RWPE2 (cell line): ENCODE measurements at regions not wholly inside any gene's neighbourhood (a gene's known extent, or its start where the extent isn't known, plus 50 kb on each side); places are given as distances from the start of the nearest gene placed in this dataset.
A peak's percentile ranks its signal among the peaks of the same experiment; 100 is the strongest.

Experiments used
- ATAC-seq: fragments of 200-7000 bp; cut with Tn5 transposase; 3 replicates; pipeline ENCODE4 v1.9.1; 2021; ENCODE audit warnings: low read depth
- DNase-seq: peaks from one replicate; pipeline ENCODE4 v3.0.0-alpha.2; 2020; ENCODE audit warnings: low spot score
- H3K27ac ChIP-seq: fragments of 450-650 bp; 2 replicates; pipeline ENCODE4 v1.5.1; 2017; ENCODE audit warnings: mild to moderate bottlenecking; ENCODE audit not compliant: poor library complexity, severe bottlenecking
- H3K27me3 ChIP-seq: fragments of 250-450 bp; sonication (Bioruptor Pico); 2 replicates; pipeline ENCODE4 v1.5.1; 2021; ENCODE audit warnings: mild to moderate bottlenecking, moderate library complexity; ENCODE audit not compliant: insufficient read depth, poor library complexity, severe bottlenecking
- H3K36me3 ChIP-seq: fragments of 250-450 bp; sonication (Bioruptor Pico); 2 replicates; pipeline ENCODE4 v1.5.1; 2020; ENCODE audit warnings: low read depth, mild to moderate bottlenecking, moderate library complexity
- H3K4me1 ChIP-seq: fragments of 250-450 bp; sonication (Bioruptor Pico); 2 replicates; pipeline ENCODE4 v1.5.1; 2021; ENCODE audit warnings: mild to moderate bottlenecking, moderate library complexity; ENCODE audit not compliant: insufficient read depth, poor library complexity, severe bottlenecking
- H3K4me3 ChIP-seq: fragments of 250-450 bp; sonication (Bioruptor Pico); 2 replicates; pipeline ENCODE4 v1.5.1; 2021; ENCODE audit warnings: mild to moderate bottlenecking, moderate library complexity; ENCODE audit not compliant: severe bottlenecking
- H3K9me3 ChIP-seq: fragments of 250-450 bp; sonication (Bioruptor Pico); 2 replicates; pipeline ENCODE4 v1.5.1; 2021; ENCODE audit warnings: mild to moderate bottlenecking, moderate library complexity; ENCODE audit not compliant: severe bottlenecking
- CTCF ChIP-seq: fragments of 450-650 bp; IDR thresholded peaks from one replicate; pipeline ENCODE4 v1.5.1; 2017; ENCODE audit warnings: mild to moderate bottlenecking, moderate library complexity; ENCODE audit not compliant: poor library complexity, severe bottlenecking

DNA sequence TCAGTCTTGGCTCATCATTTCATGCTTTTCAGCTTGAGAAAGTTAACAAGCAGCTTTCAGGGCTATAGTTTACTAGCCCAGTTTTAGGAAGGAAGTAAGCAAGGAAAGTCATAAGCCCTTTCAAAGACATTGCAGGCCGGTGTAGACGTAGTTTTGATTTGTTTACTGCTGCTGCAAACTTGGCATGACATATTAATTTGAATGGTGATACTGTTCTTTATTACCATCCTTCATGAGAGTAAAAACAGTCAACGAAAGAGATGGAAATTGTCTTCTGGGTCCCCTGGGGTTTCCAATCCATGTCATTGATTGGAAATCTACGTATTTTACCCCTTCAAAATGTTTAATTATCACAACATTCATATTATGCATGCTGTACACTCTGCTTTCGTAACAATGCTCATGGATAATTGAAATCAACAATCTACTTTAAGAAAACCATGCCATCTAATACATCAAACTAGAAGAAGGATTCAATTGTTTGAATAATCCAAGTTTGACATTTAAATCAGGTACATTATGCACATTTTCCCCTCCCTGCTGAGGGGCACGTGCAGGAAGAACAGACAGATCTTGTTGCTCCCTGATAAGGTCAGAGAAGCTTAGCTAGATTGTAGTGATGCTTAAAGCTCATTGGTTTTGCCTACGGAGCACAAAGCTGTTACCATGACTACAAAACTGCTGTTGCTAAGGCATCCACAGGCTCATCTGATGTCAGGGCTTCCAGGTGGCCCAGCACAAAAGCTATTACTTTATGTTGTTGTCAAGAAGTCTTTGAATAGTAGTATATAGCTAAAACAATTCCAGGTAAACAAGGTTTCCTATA is 139.9 kb upstream of the PRLR start:
- no peak for TF ChIP-seq CTCF
- no peak for DNase-seq
- H3K36me3 ChIP-seq, result no peaks in the 10 kb centered on the region
- no peak for ATAC-seq
- no peaks in the 10 kb centered on the region for H3K9me3 ChIP-seq
- no peak overlapping the region for H3K4me3 ChIP-seq
- no peak overlapping the region for H3K27ac ChIP-seq
- H3K4me1 ChIP-seq, result no peaks in the 10 kb centered on the region
- no peaks in the 10 kb centered on the region for H3K27me3 ChIP-seq

GRCh38 chr5:35367526-35367925 is 137.2 kb upstream of the PRLR start:
- ATAC-seq (no peak), DNase-seq (no peak)
- Histone ChIP-seq H3K4me1 (no peaks in the 10 kb centered on the region), H3K9me3 (no peaks in the 10 kb centered on the region), H3K4me3 (no peak overlapping the region), H3K36me3 (no peaks in the 10 kb centered on the region), H3K27ac (no peak overlapping the region), H3K27me3 (no peaks in the 10 kb centered on the region)
- TF ChIP-seq CTCF, result no peak

DNA sequence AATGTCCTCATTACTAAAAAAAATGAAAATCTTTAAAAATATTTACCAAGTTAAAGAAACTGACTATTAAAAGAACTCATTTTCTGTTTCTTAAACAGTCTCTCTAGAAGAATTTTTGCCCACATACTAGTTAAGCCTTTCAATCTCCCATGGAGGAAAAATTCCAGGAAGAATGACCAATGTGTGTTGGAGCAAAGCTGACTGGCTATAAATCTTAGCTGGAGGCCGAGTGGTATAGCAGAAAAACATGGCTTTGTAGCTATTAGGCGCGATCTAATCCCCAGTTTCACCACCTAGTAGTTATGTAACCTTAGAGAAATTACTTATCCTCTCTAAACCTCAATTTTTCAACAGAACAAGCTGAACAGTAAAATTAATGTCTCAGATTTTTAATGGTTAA is 135.5 kb upstream of the PRLR start:
- Histone ChIP-seq H3K27ac (no peak overlapping the region), H3K4me3 (no peak overlapping the region), H3K4me1 (no peaks in the 10 kb centered on the region), H3K27me3 (no peaks in the 10 kb centered on the region), H3K9me3 (no peaks in the 10 kb centered on the region), H3K36me3 (no peaks in the 10 kb centered on the region)
- ATAC-seq (no peak), DNase-seq (no peak)
- no peak for TF ChIP-seq CTCF

GRCh38 chr5:35364350-35364749 is 134.1 kb upstream of the PRLR start:
- no peak overlapping the region for H3K27ac ChIP-seq
- DNase-seq (no peak), ATAC-seq (no peak)
- H3K27me3 ChIP-seq, result peaks cover 3% of the 10 kb centered on the region
- no peaks in the 10 kb centered on the region for H3K9me3 ChIP-seq
- H3K4me3 ChIP-seq, result no peak overlapping the region
- no peak for TF ChIP-seq CTCF
- H3K36me3 ChIP-seq, result no peaks in the 10 kb centered on the region
- no peaks in the 10 kb centered on the region for H3K4me1 ChIP-seq

- ATAC-seq (peak; percentile 68), DNase-seq (no peak)
- H3K27me3 ChIP-seq, result peaks cover 3% of the 10 kb centered on the region
- no peak for TF ChIP-seq CTCF
- no peak overlapping the region for H3K27ac ChIP-seq
- no peaks in the 10 kb centered on the region for H3K36me3 ChIP-seq
- no peaks in the 10 kb centered on the region for H3K4me1 ChIP-seq
- no peak overlapping the region for H3K4me3 ChIP-seq
- no peaks in the 10 kb centered on the region for H3K9me3 ChIP-seq
Measured at GRCh38 chr5:35363387-35363965, 133.2 kb upstream of the PRLR start.
